ENCODE measurements at regions not wholly inside any gene's neighbourhood (a gene's known extent, or its start where the extent isn't known, plus 50 kb on each side); places are given as distances from the start of the nearest gene placed in this dataset.
"Not testable (repeated sequence)": the region's sequence is repeated elsewhere in the genome, so short reads cannot be mapped to it uniquely, and the experiment has no call there.

DNA sequence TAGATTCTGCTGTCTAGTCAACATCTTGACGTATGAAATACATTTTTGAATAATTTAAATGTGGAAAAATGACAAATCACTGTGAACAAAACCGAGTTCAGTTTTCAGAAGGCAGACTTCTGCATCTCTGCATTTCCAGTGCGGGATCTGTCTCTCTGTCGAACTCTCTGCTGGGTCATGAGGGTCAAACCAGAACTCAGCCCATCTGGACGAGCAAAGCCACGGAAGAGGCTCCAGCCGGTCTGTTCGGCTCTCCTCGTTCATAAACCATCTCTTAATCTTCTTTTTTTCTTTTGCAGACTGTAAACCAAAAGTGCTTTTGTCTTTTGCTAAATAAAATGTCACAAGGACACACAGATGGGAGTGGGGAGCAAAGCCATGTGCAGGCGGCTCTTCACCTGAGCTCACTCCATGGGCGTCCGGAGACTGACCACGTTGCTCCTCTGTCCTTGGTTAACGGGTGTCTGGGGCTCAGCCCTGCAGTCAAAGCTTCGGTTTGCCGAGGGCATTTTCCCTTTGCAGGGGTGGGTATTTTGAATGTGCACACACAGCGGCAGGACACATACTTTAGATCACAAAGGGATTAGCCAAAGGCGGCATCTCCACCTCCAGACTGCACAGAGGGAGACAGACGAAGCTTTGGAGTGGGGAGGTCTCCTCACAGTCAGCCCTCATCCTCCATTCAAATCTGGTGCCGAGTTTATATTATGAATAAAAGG, 737.9 kb upstream of the SALL3 start:
- DNase-seq: no peak

DNA sequence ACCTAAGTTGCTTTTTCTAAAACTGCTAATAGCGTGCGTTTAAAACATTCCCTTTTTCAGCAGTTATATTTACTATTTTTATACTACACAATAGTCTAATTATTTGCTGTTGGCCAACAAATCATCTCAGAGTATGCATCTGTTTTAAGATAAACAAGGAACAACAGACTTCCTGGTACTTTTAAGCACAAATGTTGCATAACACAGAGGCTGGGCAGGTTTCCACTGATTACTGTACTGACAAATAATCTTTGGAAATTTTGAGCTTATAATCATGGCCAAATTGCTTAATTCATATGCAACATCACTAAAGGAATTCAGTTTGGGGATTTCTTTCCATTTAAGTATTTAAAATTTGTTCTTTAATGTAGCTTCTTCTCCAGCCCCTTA, 737.4 kb upstream of the SALL3 start:
- no peak for DNase-seq

DNA sequence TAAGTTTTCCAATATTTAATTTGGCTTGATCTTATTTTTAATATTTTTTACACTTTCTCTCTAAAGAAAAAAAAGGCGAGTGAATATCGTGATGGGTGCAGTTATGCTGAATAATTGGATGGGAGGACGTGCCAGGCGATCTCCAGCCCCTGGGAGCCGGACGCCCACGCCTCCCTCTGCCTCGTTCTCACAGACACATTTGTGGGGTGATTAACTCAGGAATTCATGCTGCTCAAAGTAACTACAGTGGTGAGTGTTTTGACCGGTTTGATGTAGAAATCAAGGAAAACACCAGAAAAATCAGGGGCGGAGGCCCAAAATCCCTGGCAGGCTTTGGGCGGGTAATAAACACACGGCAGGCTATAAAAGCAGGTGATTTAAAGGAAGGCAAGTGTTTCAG, 736.8 kb upstream of the SALL3 start:
- no peak for DNase-seq

DNA sequence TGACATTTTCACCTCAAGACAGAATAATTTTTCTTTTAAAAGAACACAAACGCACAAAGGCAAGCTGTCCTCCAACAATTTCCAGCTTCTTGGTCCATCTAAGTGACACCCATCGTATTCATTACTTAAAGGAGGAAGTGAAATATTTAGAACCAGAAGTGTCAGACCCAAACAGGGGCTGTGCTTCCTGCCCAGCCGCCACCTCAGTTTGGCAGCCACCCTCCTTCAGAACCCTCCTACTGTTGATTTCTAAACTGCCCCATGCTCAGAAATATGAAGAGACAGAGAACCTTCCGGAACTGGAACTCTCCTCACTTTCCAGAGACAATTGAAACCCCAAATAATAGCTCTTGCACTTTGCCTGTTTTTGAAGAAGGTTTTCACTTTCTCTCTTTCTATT, 734.8 kb upstream of the SALL3 start:
- DNase-seq: no peak

DNA sequence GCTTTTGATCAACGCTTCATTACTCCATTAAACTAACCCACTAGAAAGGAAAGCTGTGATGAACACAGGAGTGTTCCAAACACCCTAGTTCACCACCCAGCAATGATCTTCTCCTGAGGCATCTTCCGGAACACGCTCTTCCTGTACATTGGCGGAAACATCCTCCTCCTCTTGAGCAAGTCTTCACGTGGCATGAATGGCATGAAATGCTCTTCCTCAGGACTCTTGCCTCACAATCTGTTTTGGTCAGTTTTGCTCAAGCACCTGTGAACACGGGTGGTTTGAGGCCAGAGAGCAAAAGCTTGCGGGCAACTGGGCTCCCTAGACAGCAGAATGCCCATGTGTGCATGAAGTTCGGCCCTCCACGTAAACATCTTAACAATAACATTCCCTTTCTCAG, 734.2 kb upstream of the SALL3 start:
- DNase-seq: no peak

DNA sequence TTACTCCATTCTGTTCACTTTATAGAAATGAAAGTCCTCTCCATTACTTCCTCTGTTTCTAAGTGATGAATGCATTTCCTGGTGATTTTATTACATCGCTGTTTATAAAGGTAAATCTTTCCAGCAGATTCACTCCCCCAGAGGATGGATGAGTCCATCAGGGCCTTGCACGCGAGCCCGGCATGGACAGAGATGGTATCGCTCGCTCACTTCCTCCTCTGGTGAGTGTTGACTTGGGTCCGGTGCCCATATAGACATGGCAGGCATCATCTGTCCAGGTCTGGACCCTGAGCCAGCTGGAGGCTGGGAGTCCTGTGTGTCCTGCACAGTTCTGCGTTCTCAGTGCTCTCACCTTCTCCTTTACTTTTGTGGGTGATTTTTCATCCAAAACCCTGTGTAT, 733.6 kb upstream of the SALL3 start:
- DNase-seq: no peak

DNA sequence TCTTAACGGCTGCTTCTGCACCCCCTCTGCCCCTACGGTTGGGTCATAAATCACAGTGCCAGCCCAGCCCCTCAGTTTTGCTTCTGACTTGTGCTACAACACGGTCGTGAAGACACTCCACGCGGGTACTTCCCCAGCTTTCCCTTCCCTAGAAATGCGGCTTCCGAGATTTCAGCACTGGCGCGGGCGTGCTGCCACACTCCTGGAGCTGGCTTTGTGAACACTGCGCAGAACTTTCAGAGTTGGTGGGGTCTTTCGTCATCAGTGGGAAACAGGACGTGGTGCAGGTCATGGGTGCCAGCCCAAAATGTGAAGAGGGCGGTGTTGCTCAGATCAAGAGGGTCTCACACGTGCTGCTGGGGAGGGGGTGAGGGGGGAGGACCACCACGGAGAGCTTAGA, 733.0 kb upstream of the SALL3 start:
- no peak for DNase-seq

DNA sequence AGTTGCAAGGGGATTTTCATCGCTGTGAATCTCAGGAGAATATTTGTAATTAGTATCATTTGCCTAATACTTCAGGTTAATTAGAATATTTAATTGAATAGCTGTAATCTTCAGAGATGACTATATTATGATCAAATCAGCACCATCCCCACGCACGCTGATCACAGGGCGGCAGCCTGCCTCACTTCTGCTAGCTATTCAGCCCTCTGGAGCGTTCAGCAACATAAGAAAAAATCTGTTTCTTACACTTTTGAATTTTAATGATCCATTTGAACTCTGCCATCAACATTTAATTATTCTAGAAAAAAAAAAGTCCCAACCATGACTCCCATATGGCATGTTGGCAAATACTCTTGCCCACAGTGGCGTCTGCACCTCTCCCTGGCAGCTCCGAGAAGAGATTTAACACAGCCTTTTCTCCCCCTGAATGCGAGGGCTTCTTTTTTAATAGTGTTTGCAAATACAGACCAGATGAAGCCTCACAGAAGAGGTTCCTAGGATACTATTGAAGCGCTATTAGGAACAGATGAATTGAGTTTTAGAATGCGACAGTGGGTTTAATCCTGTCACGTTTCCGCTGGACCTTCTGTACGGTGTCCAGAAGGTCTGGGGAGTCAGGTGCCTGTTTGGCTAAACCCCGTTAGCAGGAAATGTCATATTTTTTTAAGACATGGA, 731.9 kb upstream of the SALL3 start:
- no peak for DNase-seq

DNA sequence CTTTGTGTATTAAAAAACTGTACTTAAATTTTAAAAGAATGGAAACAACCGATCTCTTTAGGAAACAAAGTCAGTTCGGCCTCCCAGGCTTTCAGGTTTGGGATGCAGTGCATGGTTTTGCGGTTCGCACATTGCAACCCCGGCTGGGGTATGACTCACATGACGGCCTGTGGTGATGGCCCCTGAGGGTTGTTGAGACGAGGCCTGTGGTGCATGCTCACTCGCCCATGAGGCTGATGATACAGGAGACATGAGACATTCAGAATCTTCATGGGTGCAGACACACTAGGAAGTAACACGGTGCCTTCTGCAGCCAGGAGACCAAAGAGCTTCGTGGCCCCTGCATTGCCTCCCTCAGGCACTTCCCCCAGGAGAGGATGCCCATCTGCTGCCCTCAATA, 724.6 kb upstream of the SALL3 start:
- no peak for DNase-seq

DNA sequence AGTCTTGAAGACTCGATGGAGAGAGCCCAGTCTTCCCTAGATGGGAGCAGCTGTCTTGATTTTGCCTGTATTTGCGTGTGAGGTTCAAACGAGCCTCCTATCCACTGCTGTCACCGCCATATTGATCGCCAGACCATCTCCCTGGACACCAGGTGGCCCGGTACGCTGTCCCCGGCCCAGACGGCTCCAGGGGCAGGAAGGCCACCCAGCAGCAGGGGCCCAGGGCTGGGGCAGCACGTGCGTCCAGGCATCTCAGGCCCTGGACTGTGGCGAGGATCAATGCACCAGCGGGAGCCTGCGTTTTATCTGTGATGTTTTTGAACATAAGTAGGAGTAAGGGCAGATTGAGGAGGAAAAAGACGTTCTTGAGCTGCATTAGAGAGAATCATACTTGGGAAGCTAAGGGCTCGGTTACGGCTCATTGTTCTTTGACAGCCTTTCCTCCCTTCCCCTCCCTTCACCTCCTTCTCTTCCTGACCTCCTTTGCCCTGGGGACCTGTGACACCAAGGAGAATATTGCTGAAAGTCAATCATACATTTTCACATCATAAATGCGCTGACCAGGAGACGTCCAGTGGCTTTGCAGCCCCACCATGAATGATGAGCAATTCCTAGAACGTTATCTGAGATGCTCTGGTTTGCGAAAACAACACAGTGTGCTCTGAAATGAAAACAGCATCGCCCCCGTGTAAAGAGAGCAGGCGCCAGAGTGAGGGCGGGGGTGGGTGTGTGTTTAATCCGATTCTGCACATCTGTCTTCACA, 711.2 kb upstream of the SALL3 start:
- DNase-seq: no peak

DNA sequence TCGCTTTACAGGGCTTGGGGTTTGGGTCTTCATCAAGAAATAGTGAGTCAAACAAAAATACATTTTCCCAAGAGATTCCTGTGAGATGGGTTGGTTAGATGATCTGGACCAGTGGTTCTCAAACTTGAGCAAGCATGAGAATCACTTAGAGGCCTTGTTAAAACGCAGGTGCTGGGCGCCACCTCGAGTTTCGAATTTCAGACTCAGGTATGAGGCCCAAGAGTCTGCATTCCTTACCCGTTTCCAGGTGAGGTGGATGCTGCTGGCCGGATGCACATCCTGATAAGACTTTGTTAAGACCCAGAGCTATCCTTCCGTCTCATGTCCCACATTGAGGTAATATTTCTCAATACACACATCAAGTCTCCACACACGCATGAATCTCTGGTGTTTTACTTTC, 707.8 kb upstream of the SALL3 start:
- no peak for DNase-seq

DNA sequence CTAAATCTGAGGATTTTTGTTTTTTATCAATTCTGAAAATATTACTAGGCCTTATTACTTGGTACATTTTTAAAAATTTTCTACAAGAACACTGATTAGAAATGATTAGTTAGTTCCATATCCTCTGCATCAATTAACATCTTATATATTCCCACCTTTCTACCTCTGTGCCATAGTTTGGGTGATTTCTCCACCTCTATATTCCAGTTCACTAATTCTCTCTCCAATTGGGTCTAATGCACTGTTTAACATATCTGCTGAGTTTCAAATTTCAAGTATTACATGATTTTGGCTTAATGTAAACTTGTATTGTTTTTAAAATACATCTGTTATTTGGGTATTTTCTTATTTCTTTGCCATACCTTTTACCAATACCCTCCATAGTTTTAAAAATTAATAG, 705.7 kb upstream of the SALL3 start:
- DNase-seq: no peak

DNA sequence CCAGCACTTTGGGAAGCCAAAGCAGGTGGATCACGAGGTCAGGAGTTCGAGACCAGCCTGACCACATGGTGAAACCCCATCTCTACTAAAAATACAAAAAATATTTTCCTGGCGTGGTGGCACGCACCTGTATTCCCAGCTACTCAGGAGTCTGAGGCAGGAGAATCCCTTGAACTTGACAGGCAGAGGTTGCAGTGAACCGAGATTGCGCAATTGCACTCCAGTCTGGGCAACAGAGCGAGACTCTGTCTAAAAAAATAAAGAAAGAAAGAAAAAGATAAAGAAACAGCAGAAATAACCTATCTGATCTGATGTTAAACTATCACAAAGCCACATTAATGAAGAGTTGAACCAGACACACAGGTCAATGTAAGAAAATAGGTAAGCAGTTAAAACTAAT, 696.2 kb upstream of the SALL3 start:
- not testable (repeated sequence) for DNase-seq

DNA sequence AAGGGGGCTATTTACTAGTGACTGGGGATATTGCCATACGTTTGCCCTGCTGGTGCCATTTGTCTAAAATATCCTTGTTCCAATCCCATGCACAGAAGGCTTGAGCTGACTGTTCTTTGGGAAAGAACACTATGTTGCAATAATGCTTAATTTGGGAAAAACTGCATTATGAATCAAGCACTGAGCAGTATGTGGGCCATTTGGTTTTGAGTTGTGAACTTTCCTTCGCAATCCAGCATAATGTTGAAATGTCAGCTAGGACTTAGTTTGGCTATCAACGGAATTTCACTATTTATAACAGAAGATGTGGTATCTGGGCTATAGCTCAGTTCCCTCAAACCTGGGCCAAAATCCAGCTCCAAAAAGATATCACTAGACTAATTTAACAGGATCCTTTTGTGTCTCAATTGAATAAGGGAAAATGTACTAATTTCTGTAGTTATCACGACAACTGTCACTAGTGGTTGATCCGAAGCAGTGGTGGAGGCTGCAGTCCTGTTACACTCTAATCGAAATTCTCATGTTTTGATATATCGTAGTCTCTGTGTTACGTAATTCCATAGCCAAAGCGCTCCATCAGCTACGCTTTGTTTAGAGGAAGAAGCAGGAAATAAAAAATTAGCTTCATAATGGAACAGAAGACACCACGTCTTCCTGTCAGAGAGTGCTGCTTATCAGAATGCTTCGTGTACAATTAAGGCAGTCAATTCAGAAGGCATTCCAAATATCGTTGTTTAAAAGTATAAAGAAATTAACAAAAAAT, 686.8 kb upstream of the SALL3 start:
- no peak for DNase-seq

DNA sequence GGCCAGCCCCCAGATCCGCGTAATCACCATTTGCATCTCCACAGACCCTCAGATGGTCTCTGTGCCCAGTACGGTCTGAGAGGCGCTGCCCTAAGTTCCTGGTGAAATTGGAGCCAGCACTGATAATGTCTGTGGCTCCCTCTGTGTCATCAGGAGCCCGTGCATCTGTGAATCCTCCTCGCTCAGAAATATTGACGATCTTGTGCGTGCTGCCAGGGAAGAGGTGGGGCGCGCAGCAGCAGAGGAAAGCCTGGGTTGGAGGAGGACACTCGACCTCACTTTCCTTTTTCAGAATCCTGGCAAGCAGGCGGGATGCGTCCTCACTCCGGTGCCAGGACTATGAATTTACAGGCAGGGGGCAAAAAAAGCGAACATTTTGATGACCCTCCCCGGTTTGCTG, 686.1 kb upstream of the SALL3 start:
- no peak for DNase-seq

DNA sequence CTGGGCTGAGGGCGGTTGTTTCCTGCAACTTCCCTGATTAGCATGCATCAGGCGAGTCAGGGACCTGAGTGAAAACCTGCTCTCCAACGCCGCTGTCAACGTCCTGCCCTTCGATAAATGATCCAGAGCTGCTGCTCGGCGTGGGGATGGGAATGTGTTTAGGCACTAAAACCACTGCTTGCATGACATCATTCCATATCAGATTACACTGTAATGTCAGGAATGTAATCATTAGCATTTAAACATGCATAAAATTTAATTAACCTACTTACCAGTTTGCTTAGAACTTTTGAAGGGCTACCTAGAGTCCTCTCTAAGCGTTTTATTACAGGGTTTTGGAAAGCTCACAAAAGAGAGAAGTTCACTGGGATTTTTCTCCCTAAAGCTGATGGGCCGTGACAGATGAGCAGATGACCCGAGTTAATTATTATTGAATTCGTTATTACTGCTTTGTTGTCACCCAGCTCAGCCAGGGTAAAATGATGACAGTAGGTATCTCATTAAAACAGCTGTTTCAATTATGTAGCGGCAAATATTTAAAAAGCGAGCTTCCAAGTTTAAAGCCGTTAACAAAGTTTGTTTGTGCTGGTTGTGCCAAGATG, 685.6 kb upstream of the SALL3 start:
- DNase-seq: no peak

DNA sequence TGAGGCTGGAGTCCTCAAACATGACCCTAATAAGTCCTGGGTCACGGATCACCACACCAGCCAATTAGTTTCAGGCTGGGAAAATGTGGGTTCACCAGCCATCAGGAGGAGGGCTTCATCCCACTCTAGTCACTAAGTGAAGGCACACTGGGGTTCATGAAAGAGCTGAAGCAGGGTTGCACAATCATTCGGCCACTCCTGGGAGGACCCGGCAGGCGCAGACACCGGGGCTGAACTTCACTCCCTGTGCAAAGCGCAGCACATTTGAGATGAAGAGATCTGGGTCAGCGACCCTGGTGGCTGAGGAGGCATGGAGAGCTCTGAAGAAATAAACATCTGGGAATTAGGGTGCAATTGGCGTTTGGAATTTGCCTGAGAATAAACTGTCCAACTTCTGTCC, 684.4 kb upstream of the SALL3 start:
- no peak for DNase-seq

DNA sequence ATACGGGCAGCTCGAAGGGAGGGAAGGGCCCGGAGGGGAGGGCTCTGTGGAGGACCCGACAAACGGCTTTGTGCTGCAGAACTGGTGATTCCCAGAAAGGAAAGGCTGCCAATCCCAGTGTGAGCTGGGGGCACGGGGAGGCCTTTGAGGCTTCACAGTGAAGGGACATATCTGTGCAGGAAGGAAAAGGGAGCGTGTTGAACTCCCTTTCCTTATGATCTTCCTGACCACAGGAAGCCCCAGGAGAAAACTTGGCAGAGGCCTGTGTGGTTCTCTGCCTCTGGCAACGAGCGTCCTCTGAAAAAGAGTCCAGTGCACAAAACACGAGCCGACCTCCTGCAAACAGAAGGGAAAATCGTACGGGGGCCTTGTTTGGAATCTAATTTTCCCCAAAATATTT, 683.5 kb upstream of the SALL3 start:
- DNase-seq: no peak

DNA sequence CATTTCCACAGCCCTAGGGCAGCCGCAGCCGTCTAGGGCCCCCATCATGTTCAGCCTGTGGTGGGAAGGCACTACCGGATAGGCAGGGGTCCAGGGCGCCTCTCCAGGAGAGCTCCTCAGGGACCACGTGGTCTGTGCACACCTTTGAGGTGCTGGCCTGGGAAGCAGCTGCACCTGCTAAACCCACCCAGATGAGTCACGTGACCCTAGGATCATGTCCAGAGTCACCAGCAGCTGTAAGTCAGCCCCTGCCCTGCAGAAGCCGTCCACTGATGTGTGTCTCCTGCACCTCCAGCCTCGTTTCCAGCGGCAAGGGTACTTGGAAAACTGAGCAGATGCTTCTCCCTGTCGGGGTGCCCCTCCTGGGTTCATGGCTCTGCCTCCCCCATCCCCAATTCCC, 682.6 kb upstream of the SALL3 start:
- DNase-seq: no peak

DNA sequence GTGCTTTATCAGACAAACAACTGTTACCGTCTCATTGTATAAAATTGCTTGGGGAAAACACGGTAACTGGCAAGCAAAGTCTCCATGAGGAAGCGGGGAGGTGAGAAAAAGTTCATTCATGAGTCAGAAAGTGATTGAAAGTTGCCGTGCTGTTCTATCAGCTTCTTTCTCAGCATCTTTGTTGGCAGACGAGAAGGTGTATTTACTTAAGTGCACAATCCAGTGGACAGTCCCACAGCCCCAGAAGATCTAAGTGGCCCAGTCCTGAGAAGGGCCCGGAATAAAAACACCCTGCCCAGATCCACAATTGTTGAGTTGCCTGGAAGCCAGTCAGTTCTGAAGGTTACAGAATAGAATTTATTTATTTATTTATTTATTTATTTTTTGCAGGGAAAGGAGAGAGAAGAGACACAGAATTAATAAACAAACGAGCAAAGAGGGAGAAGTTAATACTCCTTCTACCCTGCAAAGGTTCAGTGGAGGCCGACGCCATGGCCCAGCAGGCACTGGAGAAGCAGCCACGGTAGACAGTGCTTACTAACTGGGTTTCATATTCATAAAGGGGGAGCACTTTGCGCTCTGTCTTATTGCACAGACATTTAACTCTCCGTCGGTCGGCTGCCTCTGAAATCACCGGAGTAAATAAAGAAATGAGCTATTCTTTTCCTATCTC, 676.0 kb upstream of the SALL3 start:
- DNase-seq: no peak

DNA sequence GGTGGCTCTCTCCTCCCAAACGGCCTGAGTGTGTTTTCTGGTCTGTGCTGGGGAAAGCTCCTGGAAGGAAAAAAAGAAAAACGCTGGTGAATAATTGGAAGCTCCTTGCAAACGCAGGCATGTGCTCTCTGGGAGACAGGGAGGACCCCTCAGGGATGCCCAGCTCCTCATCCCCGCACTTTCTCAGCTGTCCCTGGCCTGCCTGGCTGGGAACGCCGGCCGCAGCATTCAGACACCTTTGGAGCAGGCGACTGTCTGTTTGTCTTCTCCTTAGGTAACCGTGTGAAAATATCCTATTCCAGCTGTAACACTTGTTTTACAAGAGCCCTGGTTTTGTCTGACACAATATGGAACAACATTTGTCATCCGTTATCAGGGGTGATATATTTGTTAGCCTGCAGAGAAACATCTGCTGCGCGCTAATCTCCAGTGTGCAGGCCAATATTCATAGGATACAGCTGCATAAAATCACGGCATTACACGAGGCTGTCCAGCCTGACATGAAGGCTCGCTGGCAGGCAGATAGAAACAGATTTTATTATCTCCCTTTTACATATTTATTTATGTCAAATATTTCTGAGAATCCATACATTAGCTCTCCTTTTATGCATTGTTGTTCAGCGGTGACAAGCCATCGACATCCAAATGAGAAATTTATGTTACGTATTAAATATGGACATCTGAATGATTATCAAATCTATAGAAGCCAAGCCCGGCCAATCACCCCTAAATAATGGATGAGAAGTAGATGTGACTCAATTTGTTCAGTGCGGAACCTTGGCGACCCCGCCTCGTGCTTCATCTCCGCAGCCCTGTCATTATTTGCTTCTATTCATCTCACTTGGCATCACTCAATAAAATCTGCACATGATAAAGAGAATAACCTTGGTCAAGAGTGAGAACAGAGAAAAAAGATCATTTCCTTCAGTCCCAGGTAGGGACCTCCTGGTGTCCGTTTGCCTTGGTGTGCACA, 675.1 kb upstream of the SALL3 start:
- DNase-seq: no peak

Measured in SHP77 treated with DMSO at 0.1 percent for 48 hours (cell line).